HEK293T (cell line): ENCODE measurements at regions not wholly inside any gene's neighbourhood (a gene's known extent, or its start where the extent isn't known, plus 50 kb on each side); places are given as distances from the start of the nearest gene placed in this dataset.

ENCODE experiments used
- BHLHE40 ChIP-seq: fragments of 450-650 bp; IDR thresholded peaks from 2 replicates; pipeline ENCODE4 v1.6.1; 2016; ENCODE audit warnings: mild to moderate bottlenecking, moderate library complexity, borderline replicate concordance
- ELF4 ChIP-seq: fragments of 450-650 bp; IDR thresholded peaks from 2 replicates; pipeline ENCODE4 v1.6.1; 2017; ENCODE audit warnings: antibody characterized with exemption
- FOXA1 ChIP-seq: fragments of 450-650 bp; IDR thresholded peaks from 2 replicates; pipeline ENCODE4 v1.6.1; 2016; ENCODE audit warnings: mild to moderate bottlenecking
- FOXM1 ChIP-seq: fragments of 450-650 bp; IDR thresholded peaks from 2 replicates; pipeline ENCODE4 v1.6.1; 2017; ENCODE audit warnings: mild to moderate bottlenecking, borderline replicate concordance
- L3MBTL2 ChIP-seq: fragments of 450-650 bp; conservative IDR thresholded peaks from 2 replicates; pipeline ENCODE4 v1.6.1; 2016; ENCODE audit warnings: mild to moderate bottlenecking
- SP1 ChIP-seq: fragments of 450-650 bp; IDR thresholded peaks from 2 replicates; pipeline ENCODE4 v1.6.1; 2017
- SUZ12 ChIP-seq: fragments of 450-650 bp; IDR thresholded peaks from 2 replicates; pipeline ENCODE4 v1.6.1; 2016; ENCODE audit warnings: mild to moderate bottlenecking
- ZNF384 ChIP-seq: fragments of 450-650 bp; IDR thresholded peaks from 2 replicates; pipeline ENCODE4 v1.6.1; 2016

GRCh38 chr5:66452109-66452508 lies 144.1 kb upstream of the MAST4 start:
- TF ChIP-seq SP1 (no peak), FOXA1 (no peak), SUZ12 (no peak), FOXM1 (no peak), BHLHE40 (no peak), ELF4 (no peak), L3MBTL2 (no peak), ZNF384 (no peak)
